HepG2 (cell line): ENCODE measurements at regions not wholly inside any gene's neighbourhood (a gene's known extent, or its start where the extent isn't known, plus 50 kb on each side); places are given as distances from the start of the nearest gene placed in this dataset.

Experiments used
- ATAC-seq: fragments of 200-7000 bp; cut with Tn5 transposase; 3 replicates; pipeline ENCODE4 v1.9.1; 2020; ENCODE audit warnings: mild to moderate bottlenecking, moderate library complexity
- BruUV-seq: library from RNA; stranded (reverse); fragments of 400-500 nt; replicated peaks from 2 replicates; lab custom pipeline; 2021; lab: Mats Ljungman, UMichigan
- CTCF ChIA-PET: fragments of 300-600 bp; formaldehyde crosslinking; extraction: SDS; loops from one replicate; lab custom pipeline; 2021; ENCODE audit warnings: low total read pairs, inconsistent platforms, low intra/inter-chr PET ratio; lab: Yijun Ruan, JAX
- POLR2A ChIA-PET: fragments of 350-600 bp; sonication (Branson Sonifier 250); formaldehyde crosslinking; loops from one replicate; lab custom pipeline; 2020; ENCODE audit warnings: antibody characterized with exemption, inconsistent platforms; lab: Yijun Ruan, JAX
- DNase-seq: peaks from one replicate; pipeline ENCODE4 v3.0.0-alpha.2; 2015; ENCODE audit warnings: low spot score
- FAIRE-seq: peaks from 3 replicates; lab custom pipeline; 2011; peaks lifted over from hg19 to GRCh38; lab: Jason Lieb, UNC
- H2AFZ ChIP-seq: one replicate; pipeline ENCODE4 v1.6.1; 2011; ENCODE audit warnings: low read length, inconsistent platforms
- H3K27ac ChIP-seq: fragments of 300-600 bp; 3 replicates; pipeline ENCODE4 v1.8.0; 2011; ENCODE audit warnings: mixed run types, mild to moderate bottlenecking, mixed read lengths, low read length, inconsistent platforms; ENCODE audit not compliant: insufficient read depth; ENCODE audit errors: extremely low read length
- H3K27me3 ChIP-seq, 2 experiments: fragments of 200-600 bp in 1 of 2; 2 replicates in 1 of 2; 3 replicates in 1 of 2; pipeline versions ENCODE4 v1.6.0 to v1.8.0; 2011; ENCODE audit warnings: low read length in 2 of 2, mild to moderate bottlenecking in 2 of 2, moderate library complexity in 2 of 2, inconsistent platforms in 1 of 2; ENCODE audit not compliant: insufficient read depth in 2 of 2, control insufficient read depth in 1 of 2
- H3K36me3 ChIP-seq, 2 experiments: fragments of 200-600 bp in 1 of 2; replicated peaks in 1 of 2; 2 replicates in 1 of 2; 3 replicates in 1 of 2; pipeline versions ENCODE4 v1.5.1 to v1.8.0; 2011; ENCODE audit warnings: low read length in 2 of 2, inconsistent platforms in 1 of 2; ENCODE audit not compliant: insufficient read depth in 2 of 2, control insufficient read depth in 1 of 2
- H3K4me1 ChIP-seq: 2 replicates; pipeline ENCODE4 v1.5.1; 2012; ENCODE audit warnings: low read length, inconsistent platforms; ENCODE audit not compliant: insufficient read depth
- H3K4me2 ChIP-seq: 2 replicates; pipeline ENCODE4 v1.6.0; 2011; ENCODE audit warnings: low read depth, low read length, inconsistent platforms
- H3K4me3 ChIP-seq, 3 experiments: fragments of 200-600 bp in 1 of 3; sonication (generic), shearing (Covaris generic) in 1 of 3; replicated peaks in 1 of 3; 2 replicates each; pipeline ENCODE4 v1.5.1; 2011 to 2016; ENCODE audit warnings: low read length in 3 of 3, inconsistent platforms in 2 of 3, low read depth in 2 of 3, mild to moderate bottlenecking in 2 of 3, control low read depth in 1 of 3, mixed read lengths in 1 of 3; ENCODE audit not compliant: insufficient read depth in 1 of 3
- H3K79me2 ChIP-seq: one replicate; pipeline ENCODE4 v1.6.1; 2011; ENCODE audit warnings: low read length, inconsistent platforms; ENCODE audit not compliant: insufficient read depth
- H3K9ac ChIP-seq: 2 replicates; pipeline ENCODE4 v1.6.0; 2011; ENCODE audit warnings: mild to moderate bottlenecking, low read depth, low read length, inconsistent platforms; ENCODE audit not compliant: insufficient read depth
- H3K9me3 ChIP-seq: 2 replicates; pipeline ENCODE4 v1.5.1; 2012; ENCODE audit warnings: mild to moderate bottlenecking, low read length
- H4K20me1 ChIP-seq: 2 replicates; pipeline ENCODE4 v1.6.0; 2011; ENCODE audit warnings: inconsistent platforms, mild to moderate bottlenecking, low read length, moderate library complexity; ENCODE audit not compliant: insufficient read depth
- HDAC1 ChIP-seq: sonication (generic); formaldehyde crosslinking; IDR thresholded peaks from 2 replicates; pipeline ENCODE4 v1.5.1; 2020; ENCODE audit warnings: mild to moderate bottlenecking, missing genetic modification reagents
- HDAC6 ChIP-seq: fragments of 200-600 bp; sonication (generic); IDR thresholded peaks from 2 replicates; pipeline ENCODE4 v1.7.0; 2017; ENCODE audit warnings: mild to moderate bottlenecking, antibody characterized with exemption, low read length, low read depth
- HMGA1 ChIP-seq: sonication (generic); formaldehyde crosslinking; conservative IDR thresholded peaks from 2 replicates; pipeline ENCODE4 v1.4.0; 2020; ENCODE audit warnings: missing genetic modification reagents
- HNRNPK ChIP-seq: fragments of 200-400 bp; formaldehyde crosslinking; IDR thresholded peaks from 2 replicates; pipeline ENCODE4 v1.6.1; 2018; ENCODE audit warnings: low read length, low read depth, moderate library complexity, mild to moderate bottlenecking; ENCODE audit not compliant: poor library complexity, severe bottlenecking
- SMARCC2 ChIP-seq: fragments of 450-650 bp; IDR thresholded peaks from 2 replicates; pipeline ENCODE4 v1.6.1; 2017; ENCODE audit warnings: antibody characterized with exemption, mild to moderate bottlenecking
- TFDP2 ChIP-seq: sonication (generic); formaldehyde crosslinking; IDR thresholded peaks from 2 replicates; pipeline ENCODE4 v1.4.0; 2020; ENCODE audit warnings: missing genetic modification reagents
- ZFX ChIP-seq: sonication (generic); formaldehyde crosslinking; IDR thresholded peaks from 2 replicates; pipeline ENCODE4 v1.4.0; 2020; ENCODE audit warnings: mild to moderate bottlenecking, low read depth, missing genetic modification reagents, moderate library complexity
- ZNF234 ChIP-seq: sonication (generic); formaldehyde crosslinking; conservative IDR thresholded peaks from 2 replicates; pipeline ENCODE4 v1.5.1; 2020; ENCODE audit warnings: mild to moderate bottlenecking, missing genetic modification reagents
- ZNF367 ChIP-seq: sonication (generic); formaldehyde crosslinking; IDR thresholded peaks from 2 replicates; pipeline ENCODE4 v1.4.0; 2020; ENCODE audit warnings: missing genetic modification reagents, borderline replicate concordance
- ZNF569 ChIP-seq: sonication (generic); formaldehyde crosslinking; IDR thresholded peaks from 2 replicates; pipeline ENCODE4 v1.5.0; 2020; ENCODE audit warnings: mild to moderate bottlenecking, missing genetic modification reagents, moderate library complexity, borderline replicate concordance
- ZNF850 ChIP-seq: sonication (generic); formaldehyde crosslinking; conservative IDR thresholded peaks from 2 replicates; pipeline ENCODE4 v1.9.0; 2021; ENCODE audit warnings: mild to moderate bottlenecking, missing genetic modification reagents
- WGBS: methylation state at CpG from one replicate; pipeline ENCODE4 v1.1.6; 2017; ENCODE audit warnings: low lambda C conversion rate; 5-methylcytosine and 5-hydroxymethylcytosine counted together
- in situ Hi-C: cut with HindIII; loops from 2 replicates; pipeline ENCODE4 v1.10.0; 2017; ENCODE audit warnings: low pct_unique_long_range_greater_than_20kb; ENCODE audit not compliant: extremely low pct_ligation_motif_present
- intact Hi-C: fragments of 100-400 bp; cut with micrococcal nuclease; formaldehyde crosslinking; loops from one replicate; pipeline ENCODE4 v1.10.0; 2022; ENCODE audit not compliant: unreplicated experiment
- TF ChIP-seq, protein P1 (sequence below): sonication (generic); formaldehyde crosslinking; IDR thresholded peaks from 2 replicates; pipeline ENCODE4 v1.8.0; 2022; ENCODE audit warnings: mild to moderate bottlenecking, missing genetic modification reagents; ENCODE audit not compliant: insufficient replicate concordance
- TF ChIP-seq, protein P2 (sequence below): sonication (generic); formaldehyde crosslinking; IDR thresholded peaks from 2 replicates; pipeline ENCODE4 v1.5.1; 2020; ENCODE audit warnings: missing genetic modification reagents, mild to moderate bottlenecking, borderline replicate concordance
- TF ChIP-seq, protein P3 (sequence below): IDR thresholded peaks from 2 replicates; pipeline ENCODE4 v1.6.1; 2016; ENCODE audit warnings: control low read depth

DNA sequence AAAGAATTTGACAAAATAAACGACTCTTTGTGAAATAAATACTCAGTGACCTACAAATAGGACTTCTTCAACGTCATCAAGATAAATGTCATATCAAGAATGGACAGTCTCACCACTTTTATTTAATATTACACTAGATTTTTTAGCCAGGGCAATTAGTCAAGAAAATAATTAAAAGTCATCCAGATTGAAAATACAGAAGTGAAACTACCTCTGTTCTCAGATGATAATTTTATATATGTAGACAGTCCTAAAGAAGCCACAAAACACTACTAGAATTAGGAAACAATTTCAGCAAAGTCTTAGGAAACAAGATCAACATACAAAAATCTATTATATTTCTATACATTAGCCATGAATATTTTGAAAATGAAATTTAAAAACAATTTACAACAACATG is 689.6 kb upstream of the SEL1L start:
- Histone ChIP-seq H3K9me3 (peaks cover 86% of the 10 kb centered on the region), H3K4me2 (no peak overlapping the region), H3K9ac (no peak overlapping the region), H3K4me1 (no peaks in the 10 kb centered on the region), H3K79me2 (no peaks in the 10 kb centered on the region), H2AFZ (no peak overlapping the region), H3K27me3 (no peaks in the 10 kb centered on the region), H3K27ac (no peak overlapping the region), H4K20me1 (no peaks in the 10 kb centered on the region), H3K4me3 (no peak overlapping the region), H3K36me3 (no peaks in the 10 kb centered on the region)
- 0% methylated on average over 2 of the region's 2 CpGs for WGBS
- intact Hi-C loops = no loop called here
- ChIA-PET CTCF (no interaction called here), POLR2A (no interaction called here)
- DNase-seq (no peak), FAIRE-seq (no peak), ATAC-seq (no peak)
- in situ Hi-C loops = no loop called here
- no peak for TF ChIP-seq TFDP2 (CRISPR knock-in tag)
- no peak for TF ChIP-seq ZFX
- no TSS peak for BruUV-seq

- BruUV-seq = no TSS peak
- FAIRE-seq (no peak), DNase-seq (no peak), ATAC-seq (no peak)
- no peak overlapping the region for H3K4me3 ChIP-seq
- H3K27ac ChIP-seq = no peak overlapping the region
- H3K4me1 ChIP-seq = no peaks in the 10 kb centered on the region
- ChIA-PET POLR2A (no interaction called here), CTCF (no interaction called here)
- H3K27me3 ChIP-seq = no peaks in the 10 kb centered on the region
- H2AFZ ChIP-seq = no peak overlapping the region
- H4K20me1 ChIP-seq = no peaks in the 10 kb centered on the region
- H3K4me2 ChIP-seq = no peak overlapping the region
- in situ Hi-C loops (no loop called here), intact Hi-C loops (no loop called here)
- H3K9ac ChIP-seq = no peak overlapping the region
- no peaks in the 10 kb centered on the region for H3K36me3 ChIP-seq
- no peaks in the 10 kb centered on the region for H3K79me2 ChIP-seq
- WGBS = 51% methylated on average over 3 of the region's 3 CpGs
- peaks cover 85% of the 10 kb centered on the region for H3K9me3 ChIP-seq
- TF ChIP-seq, protein P1, sequence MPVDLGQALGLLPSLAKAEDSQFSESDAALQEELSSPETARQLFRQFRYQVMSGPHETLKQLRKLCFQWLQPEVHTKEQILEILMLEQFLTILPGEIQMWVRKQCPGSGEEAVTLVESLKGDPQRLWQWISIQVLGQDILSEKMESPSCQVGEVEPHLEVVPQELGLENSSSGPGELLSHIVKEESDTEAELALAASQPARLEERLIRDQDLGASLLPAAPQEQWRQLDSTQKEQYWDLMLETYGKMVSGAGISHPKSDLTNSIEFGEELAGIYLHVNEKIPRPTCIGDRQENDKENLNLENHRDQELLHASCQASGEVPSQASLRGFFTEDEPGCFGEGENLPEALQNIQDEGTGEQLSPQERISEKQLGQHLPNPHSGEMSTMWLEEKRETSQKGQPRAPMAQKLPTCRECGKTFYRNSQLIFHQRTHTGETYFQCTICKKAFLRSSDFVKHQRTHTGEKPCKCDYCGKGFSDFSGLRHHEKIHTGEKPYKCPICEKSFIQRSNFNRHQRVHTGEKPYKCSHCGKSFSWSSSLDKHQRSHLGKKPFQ (CRISPR knock-in tag) = no peak
- TF ChIP-seq, protein P2, sequence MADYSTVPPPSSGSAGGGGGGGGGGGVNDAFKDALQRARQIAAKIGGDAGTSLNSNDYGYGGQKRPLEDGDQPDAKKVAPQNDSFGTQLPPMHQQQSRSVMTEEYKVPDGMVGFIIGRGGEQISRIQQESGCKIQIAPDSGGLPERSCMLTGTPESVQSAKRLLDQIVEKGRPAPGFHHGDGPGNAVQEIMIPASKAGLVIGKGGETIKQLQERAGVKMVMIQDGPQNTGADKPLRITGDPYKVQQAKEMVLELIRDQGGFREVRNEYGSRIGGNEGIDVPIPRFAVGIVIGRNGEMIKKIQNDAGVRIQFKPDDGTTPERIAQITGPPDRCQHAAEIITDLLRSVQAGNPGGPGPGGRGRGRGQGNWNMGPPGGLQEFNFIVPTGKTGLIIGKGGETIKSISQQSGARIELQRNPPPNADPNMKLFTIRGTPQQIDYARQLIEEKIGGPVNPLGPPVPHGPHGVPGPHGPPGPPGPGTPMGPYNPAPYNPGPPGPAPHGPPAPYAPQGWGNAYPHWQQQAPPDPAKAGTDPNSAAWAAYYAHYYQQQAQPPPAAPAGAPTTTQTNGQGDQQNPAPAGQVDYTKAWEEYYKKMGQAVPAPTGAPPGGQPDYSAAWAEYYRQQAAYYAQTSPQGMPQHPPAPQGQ (CRISPR knock-in tag) = no peak
- TF ChIP-seq ZNF850 (CRISPR knock-in tag) (no peak), HDAC6 (no peak), HDAC1 (CRISPR knock-in tag) (no peak), HNRNPK (no peak), ZNF569 (CRISPR knock-in tag) (no peak), HMGA1 (CRISPR knock-in tag) (no peak), SMARCC2 (no peak), ZNF234 (CRISPR knock-in tag) (no peak), ZNF367 (CRISPR knock-in tag) (no peak)
- TF ChIP-seq, protein P3, sequence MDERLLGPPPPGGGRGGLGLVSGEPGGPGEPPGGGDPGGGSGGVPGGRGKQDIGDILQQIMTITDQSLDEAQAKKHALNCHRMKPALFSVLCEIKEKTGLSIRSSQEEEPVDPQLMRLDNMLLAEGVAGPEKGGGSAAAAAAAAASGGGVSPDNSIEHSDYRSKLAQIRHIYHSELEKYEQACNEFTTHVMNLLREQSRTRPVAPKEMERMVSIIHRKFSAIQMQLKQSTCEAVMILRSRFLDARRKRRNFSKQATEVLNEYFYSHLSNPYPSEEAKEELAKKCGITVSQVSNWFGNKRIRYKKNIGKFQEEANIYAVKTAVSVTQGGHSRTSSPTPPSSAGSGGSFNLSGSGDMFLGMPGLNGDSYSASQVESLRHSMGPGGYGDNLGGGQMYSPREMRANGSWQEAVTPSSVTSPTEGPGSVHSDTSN = no peak
Observed at GRCh38 chr14:82224610-82225009, 691.0 kb upstream of the SEL1L start.
